Trophoblast cell (in vitro differentiated cells and primary cell): ENCODE measurements at regions not wholly inside any gene's neighbourhood (a gene's known extent, or its start where the extent isn't known, plus 50 kb on each side); places are given as distances from the start of the nearest gene placed in this dataset.

Experiments
- DNase-seq, 2 donors: peaks; one replicate each; pipeline ENCODE4 v3.0.0-alpha.2; 2016
- H2AFZ ChIP-seq: 2 replicates; pipeline ENCODE4 v1.6.1; 2013; ENCODE audit warnings: low read length, moderate library complexity, mild to moderate bottlenecking; ENCODE audit not compliant: insufficient read depth, poor library complexity
- H2AK5ac ChIP-seq: 2 replicates; pipeline ENCODE4 v1.6.1; 2013; ENCODE audit warnings: mild to moderate bottlenecking, low read length
- H2BK120ac ChIP-seq: 2 replicates; pipeline ENCODE4 v1.6.1; 2013; ENCODE audit warnings: low read length, mild to moderate bottlenecking, moderate library complexity; ENCODE audit not compliant: insufficient read depth, poor library complexity
- H2BK12ac ChIP-seq: 2 replicates; pipeline ENCODE4 v1.6.1; 2013; ENCODE audit warnings: mild to moderate bottlenecking, low read length, moderate library complexity
- H2BK5ac ChIP-seq: 2 replicates; pipeline ENCODE4 v1.6.1; 2013; ENCODE audit warnings: low read length, low read depth, moderate library complexity, mild to moderate bottlenecking; ENCODE audit not compliant: poor library complexity
- H3K14ac ChIP-seq: 2 replicates; pipeline ENCODE4 v1.6.1; 2013; ENCODE audit warnings: mild to moderate bottlenecking, low read length
- H3K18ac ChIP-seq: 2 replicates; pipeline ENCODE4 v1.6.1; 2013; ENCODE audit warnings: mild to moderate bottlenecking, low read length
- H3K23ac ChIP-seq: 2 replicates; pipeline ENCODE4 v1.6.1; 2013; ENCODE audit warnings: low read length
- H3K27ac ChIP-seq: 2 replicates; pipeline ENCODE4 v1.5.1; 2013; ENCODE audit warnings: low read depth, mild to moderate bottlenecking, inconsistent platforms, low read length, moderate library complexity
- H3K27me3 ChIP-seq: 2 replicates; pipeline ENCODE4 v1.6.1; 2013; ENCODE audit warnings: inconsistent platforms, mild to moderate bottlenecking, low read length, moderate library complexity; ENCODE audit not compliant: insufficient read depth
- H3K36me3 ChIP-seq, 2 experiments: 1 replicate in 1 of 2; 2 replicates in 1 of 2; pipeline ENCODE4 v1.6.1; 2013; ENCODE audit warnings: low read length in 2 of 2, mild to moderate bottlenecking in 2 of 2, moderate library complexity in 1 of 2; ENCODE audit not compliant: insufficient read depth in 2 of 2, control insufficient read depth in 1 of 2
- H3K4ac ChIP-seq: 2 replicates; pipeline ENCODE4 v1.6.1; 2013; ENCODE audit warnings: low read depth, mild to moderate bottlenecking, low read length, moderate library complexity
- H3K4me1 ChIP-seq, 2 experiments: 1 replicate in 1 of 2; 2 replicates in 1 of 2; pipeline ENCODE4 v1.6.1; 2013; ENCODE audit warnings: low read length in 2 of 2, mild to moderate bottlenecking in 2 of 2, moderate library complexity in 1 of 2; ENCODE audit not compliant: insufficient read depth in 2 of 2, control insufficient read depth in 1 of 2
- H3K4me2 ChIP-seq: 2 replicates; pipeline ENCODE4 v1.6.1; 2013; ENCODE audit warnings: inconsistent platforms, mild to moderate bottlenecking, low read length, moderate library complexity
- H3K4me3 ChIP-seq: 2 replicates; pipeline ENCODE4 v1.5.1; 2013; ENCODE audit warnings: mild to moderate bottlenecking, low read depth, low read length, inconsistent platforms
- H3K79me1 ChIP-seq: one replicate; pipeline ENCODE4 v1.6.1; 2013; ENCODE audit warnings: low read length
- H3K79me2 ChIP-seq: 2 replicates; pipeline ENCODE4 v1.6.1; 2013; ENCODE audit warnings: low read length, mild to moderate bottlenecking; ENCODE audit not compliant: control insufficient read depth, insufficient read depth, poor library complexity
- H3K9ac ChIP-seq: 2 replicates; pipeline ENCODE4 v1.6.1; 2013; ENCODE audit warnings: mild to moderate bottlenecking, low read length
- H3K9me3 ChIP-seq: 2 replicates; pipeline ENCODE4 v1.6.1; 2013; ENCODE audit warnings: low read depth, mild to moderate bottlenecking, control low read depth, inconsistent platforms, low read length; ENCODE audit not compliant: insufficient read depth
- H4K12ac ChIP-seq: 2 replicates; pipeline ENCODE4 v1.6.1; 2013; ENCODE audit warnings: low read depth, mild to moderate bottlenecking, low read length, moderate library complexity
- H4K8ac ChIP-seq: 2 replicates; pipeline ENCODE4 v1.6.1; 2013; ENCODE audit warnings: low read depth, mild to moderate bottlenecking, low read length, moderate library complexity
- H4K91ac ChIP-seq: one replicate; pipeline ENCODE4 v1.6.1; 2013; ENCODE audit warnings: low read depth, mild to moderate bottlenecking, low read length, moderate library complexity
- WGBS: extraction: QIAGEN DNeasy Blood & Tissue Kit; methylation state at CpG from one replicate; pipeline ENCODE4 v1.1.7; 2013; ENCODE audit warnings: missing lambda C conversion rate; ENCODE audit not compliant: insufficient read length, insufficient coverage; ENCODE audit errors: extremely low coverage; 5-methylcytosine and 5-hydroxymethylcytosine counted together

DNA sequence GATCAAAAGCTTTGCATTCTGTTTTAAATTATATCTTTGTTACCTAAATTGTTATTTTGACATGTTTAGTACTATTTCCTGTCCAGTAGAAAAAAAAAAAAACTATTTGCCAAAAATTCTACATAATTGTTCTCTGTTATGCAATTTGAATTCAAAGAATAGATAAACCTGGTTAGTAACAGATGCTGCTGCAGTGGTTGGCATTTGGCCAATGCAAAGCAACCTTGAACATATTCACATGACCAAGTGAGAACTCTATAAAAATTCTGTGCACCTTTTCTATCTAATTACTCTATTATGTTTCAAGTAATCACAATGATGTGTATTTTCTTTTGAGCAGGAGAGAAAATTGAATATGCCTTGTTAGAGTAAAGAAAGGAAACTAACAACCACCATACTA lies 1473.4 kb downstream of the RPA4 start:
- DNase-seq: no peak
- Histone ChIP-seq H3K18ac (no peak overlapping the region), H3K14ac (no peak overlapping the region), H3K4me3 (no peak overlapping the region), H3K79me1 (no peaks in the 10 kb centered on the region), H3K23ac (no peak overlapping the region), H2AK5ac (no peak overlapping the region), H4K91ac (no peak overlapping the region), H2BK5ac (no peak overlapping the region), H2BK12ac (no peak overlapping the region), H3K4me1 (no peaks in the 10 kb centered on the region), H2BK120ac (no peak overlapping the region), H3K79me2 (no peaks in the 10 kb centered on the region), H3K9ac (no peak overlapping the region), H3K27ac (no peak overlapping the region), H4K12ac (no peak overlapping the region), H2AFZ (no peak overlapping the region), H3K27me3 (no peaks in the 10 kb centered on the region), H3K4ac (no peak overlapping the region), H4K8ac (no peak overlapping the region), H3K36me3 (no peaks in the 10 kb centered on the region), H3K9me3 (no peaks in the 10 kb centered on the region), H3K4me2 (no peak overlapping the region)

DNA sequence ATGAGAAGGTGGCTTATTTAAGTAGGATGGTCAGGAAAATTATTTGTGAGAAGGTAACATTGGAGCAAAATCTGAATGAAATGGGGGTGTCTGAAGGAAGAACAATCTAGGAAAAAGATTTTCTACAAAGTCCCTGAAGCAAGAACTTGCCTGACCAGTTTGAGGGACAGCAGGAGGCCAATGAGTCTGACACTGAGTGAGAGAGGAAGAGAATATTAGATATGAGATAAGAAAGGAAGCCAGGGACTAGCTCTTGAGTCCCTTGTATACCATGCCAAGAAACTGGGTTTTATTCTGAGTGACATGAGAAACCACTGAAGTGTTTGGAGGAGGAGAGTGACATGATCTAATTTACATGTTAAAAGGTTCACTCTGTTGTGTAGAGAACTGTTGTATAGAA lies 1478.9 kb downstream of the RPA4 start:
- Histone ChIP-seq H2BK12ac (no peak overlapping the region), H3K27ac (no peak overlapping the region), H2AK5ac (no peak overlapping the region), H3K27me3 (no peaks in the 10 kb centered on the region), H3K4ac (no peak overlapping the region), H3K4me2 (no peak overlapping the region), H3K4me3 (no peak overlapping the region), H3K9me3 (no peaks in the 10 kb centered on the region), H4K12ac (no peak overlapping the region), H3K79me2 (no peaks in the 10 kb centered on the region), H2AFZ (no peak overlapping the region), H3K79me1 (no peaks in the 10 kb centered on the region), H2BK5ac (no peak overlapping the region), H3K36me3 (no peaks in the 10 kb centered on the region), H4K8ac (no peak overlapping the region), H3K14ac (no peak overlapping the region), H2BK120ac (no peak overlapping the region), H4K91ac (no peak overlapping the region), H3K23ac (no peak overlapping the region), H3K9ac (no peak overlapping the region), H3K18ac (no peak overlapping the region), H3K4me1 (no peaks in the 10 kb centered on the region)
- peak in 1 of 2 donors; percentile 13 for DNase-seq

DNA sequence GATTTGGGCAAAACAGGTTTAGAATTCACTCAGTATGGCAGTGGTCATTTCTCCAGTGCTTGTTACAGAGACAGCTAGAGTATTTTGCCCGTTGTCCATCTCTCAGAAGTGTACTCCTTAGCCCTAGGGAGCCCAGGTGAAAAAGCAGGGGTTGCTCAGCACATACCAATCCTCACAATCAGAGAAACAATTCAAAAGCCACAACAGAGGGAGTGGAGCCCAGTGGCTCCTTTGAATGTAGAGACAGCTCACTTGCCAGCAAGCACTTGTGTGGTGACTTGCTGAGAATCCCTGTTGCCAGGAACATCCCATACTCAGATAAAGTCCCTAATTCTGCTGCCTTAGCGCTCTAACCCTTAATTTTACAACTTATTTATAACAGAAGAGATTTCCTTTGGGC lies 1488.3 kb downstream of the RPA4 start:
- Histone ChIP-seq H2BK12ac (no peak overlapping the region), H4K12ac (no peak overlapping the region), H2BK5ac (no peak overlapping the region), H3K4me1 (no peaks in the 10 kb centered on the region), H3K27me3 (no peaks in the 10 kb centered on the region), H2BK120ac (no peak overlapping the region), H3K4me3 (no peak overlapping the region), H3K79me1 (no peaks in the 10 kb centered on the region), H3K27ac (no peak overlapping the region), H3K79me2 (no peaks in the 10 kb centered on the region), H4K91ac (no peak overlapping the region), H4K8ac (no peak overlapping the region), H3K9me3 (no peaks in the 10 kb centered on the region), H3K23ac (no peak overlapping the region), H3K14ac (no peak overlapping the region), H3K4me2 (no peak overlapping the region), H3K9ac (no peak overlapping the region), H2AFZ (no peak overlapping the region), H3K18ac (no peak overlapping the region), H2AK5ac (no peak overlapping the region), H3K4ac (no peak overlapping the region), H3K36me3 (no peaks in the 10 kb centered on the region)
- no CpG with 5 or more reads among the region's 2 CpGs for whole genome bisulfite sequencing
- peak in 1 of 2 donors; percentile 0 for DNase-seq

DNA sequence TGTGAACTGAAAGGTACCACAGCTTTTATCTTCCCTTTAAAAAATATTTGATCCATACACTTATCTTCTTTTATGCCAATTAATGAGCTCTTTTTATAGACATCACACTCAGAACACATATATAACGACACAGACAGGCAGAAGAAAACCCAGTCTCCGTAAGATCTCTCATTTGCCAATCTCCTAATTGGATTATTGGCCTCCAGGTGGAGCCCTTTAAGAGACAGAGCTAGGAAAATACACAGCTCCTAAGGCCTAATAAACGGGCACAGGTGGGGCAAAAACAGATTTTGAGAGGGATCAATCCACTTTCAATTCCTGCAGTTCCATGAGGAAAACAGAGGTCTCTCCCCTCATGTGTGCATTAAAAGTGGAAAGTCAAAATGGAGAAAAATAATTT lies 1495.4 kb downstream of the RPA4 start:
- H3K27ac ChIP-seq: no peak overlapping the region
- no CpG with 5 or more reads among the region's 3 CpGs for WGBS
- peak in 1 of 2 donors; percentile 2 for DNase-seq
- H3K23ac ChIP-seq: no peak overlapping the region
- no peak overlapping the region for H2BK5ac ChIP-seq
- H3K4me2 ChIP-seq: no peak overlapping the region
- H2BK120ac ChIP-seq: no peak overlapping the region
- no peak overlapping the region for H3K18ac ChIP-seq
- H3K79me2 ChIP-seq: no peaks in the 10 kb centered on the region
- no peak overlapping the region for H4K8ac ChIP-seq
- no peak overlapping the region for H2BK12ac ChIP-seq
- H3K4me3 ChIP-seq: no peak overlapping the region
- no peak overlapping the region for H3K4ac ChIP-seq
- H4K91ac ChIP-seq: no peak overlapping the region
- H3K9me3 ChIP-seq: no peaks in the 10 kb centered on the region
- H4K12ac ChIP-seq: no peak overlapping the region
- H3K9ac ChIP-seq: no peak overlapping the region
- no peaks in the 10 kb centered on the region for H3K79me1 ChIP-seq
- H3K27me3 ChIP-seq: no peaks in the 10 kb centered on the region
- H2AFZ ChIP-seq: no peak overlapping the region
- H2AK5ac ChIP-seq: no peak overlapping the region
- H3K14ac ChIP-seq: no peak overlapping the region
- peaks cover 0 to 2% of the 10 kb centered on the region in 2 experiments for H3K4me1 ChIP-seq
- no peaks in the 10 kb centered on the region for H3K36me3 ChIP-seq

DNA sequence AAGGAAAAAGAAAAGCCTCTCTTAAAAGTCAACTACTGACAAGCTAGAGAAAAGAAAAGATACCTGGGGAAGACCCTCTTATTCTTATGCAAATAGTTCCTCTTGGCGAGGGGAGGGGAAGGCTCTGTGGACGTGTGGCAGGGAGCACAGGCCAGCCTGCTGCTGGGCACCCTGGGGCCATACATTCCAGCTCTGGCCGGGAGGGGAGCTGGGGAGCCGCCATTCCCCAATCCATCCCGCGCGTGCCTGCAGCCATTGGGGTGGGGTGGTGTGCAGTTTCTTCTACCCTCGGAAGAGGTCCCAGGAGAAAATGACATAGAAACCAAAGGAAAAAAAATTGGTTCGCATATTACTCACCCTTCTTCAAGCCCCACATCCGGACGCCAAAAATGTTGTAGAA lies 1496.4 kb downstream of the RPA4 start:
- Histone ChIP-seq H3K14ac (no peak overlapping the region), H3K79me2 (no peaks in the 10 kb centered on the region), H2BK12ac (no peak overlapping the region), H4K91ac (no peak overlapping the region), H3K79me1 (no peaks in the 10 kb centered on the region), H2AK5ac (no peak overlapping the region), H3K27me3 (no peaks in the 10 kb centered on the region), H3K23ac (no peak overlapping the region), H3K9ac (no peak overlapping the region), H3K4me2 (no peak overlapping the region), H3K4me3 (no peak overlapping the region), H2BK120ac (no peak overlapping the region), H3K36me3 (no peaks in the 10 kb centered on the region), H3K4me1 (peaks cover 0 to 2% of the 10 kb centered on the region in 2 experiments), H2AFZ (no peak overlapping the region), H2BK5ac (no peak overlapping the region), H3K18ac (no peak overlapping the region), H3K27ac (peak overlapping the region; percentile 19), H4K12ac (no peak overlapping the region), H4K8ac (no peak overlapping the region), H3K4ac (no peak overlapping the region), H3K9me3 (no peaks in the 10 kb centered on the region)
- no CpG with 5 or more reads among the region's 11 CpGs for WGBS
- no peak for DNase-seq
